Caco-2 (cell line): ENCODE measurements at regions not wholly inside any gene's neighbourhood (a gene's known extent, or its start where the extent isn't known, plus 50 kb on each side); places are given as distances from the start of the nearest gene placed in this dataset.

Experiments
- BruUV-seq: library from RNA; stranded (reverse); fragments of 400-500 nt; replicated peaks from 2 replicates; lab custom pipeline; 2021; lab: Mats Ljungman, UMichigan
- CTCF ChIA-PET: fragments of 300-600 bp; sonication (Branson Sonifier 250); formaldehyde crosslinking; loops from one replicate; lab custom pipeline; 2022; ENCODE audit warnings: antibody characterized with exemption; lab: Charles Lee
- POLR2A ChIA-PET: fragments of 300-600 bp; sonication (Branson Sonifier 250); formaldehyde crosslinking; loops from one replicate; lab custom pipeline; 2022; ENCODE audit warnings: antibody characterized with exemption; lab: Charles Lee
- DNase-seq, 2 experiments: peaks; one replicate each; pipeline versions ENCODE4 v3.0.0 to v3.0.0-alpha.2; 2020 to 2022
- H3K27me3 ChIP-seq: replicated peaks from 2 replicates; pipeline ENCODE4 v1.6.0; 2011; ENCODE audit warnings: low read length; ENCODE audit not compliant: control insufficient read depth, insufficient read depth
- H3K36me3 ChIP-seq: 2 replicates; pipeline ENCODE4 v1.5.1; 2011; ENCODE audit warnings: low read length; ENCODE audit not compliant: control insufficient read depth, insufficient read depth
- H3K4me1 ChIP-seq: fragments of 250-450 bp; sonication (Bioruptor Pico); 2 replicates; pipeline ENCODE4 v1.5.1; 2020; ENCODE audit warnings: mild to moderate bottlenecking
- H3K4me3 ChIP-seq: 2 replicates; pipeline ENCODE4 v1.5.1; 2011; ENCODE audit warnings: low read depth, mild to moderate bottlenecking, control low read depth, low read length
- H3K9me3 ChIP-seq: fragments of 250-450 bp; sonication (Bioruptor Pico); 2 replicates; pipeline ENCODE4 v1.5.1; 2020; ENCODE audit warnings: mild to moderate bottlenecking, moderate library complexity
- H3K27ac Mint-ChIP-seq: one replicate; pipeline ENCODE4 v1.8.0; 2022; ENCODE audit warnings: mixed read lengths; ENCODE audit not compliant: unreplicated experiment
- H3K27me3 Mint-ChIP-seq: one replicate; pipeline ENCODE4 v1.8.0; 2022; ENCODE audit warnings: mixed read lengths; ENCODE audit not compliant: insufficient read depth, unreplicated experiment
- H3K36me3 Mint-ChIP-seq: one replicate; pipeline ENCODE4 v1.8.0; 2022; ENCODE audit warnings: mild to moderate bottlenecking, mixed read lengths; ENCODE audit not compliant: insufficient read depth, unreplicated experiment
- H3K4me1 Mint-ChIP-seq: one replicate; pipeline ENCODE4 v1.8.0; 2022; ENCODE audit warnings: low read depth, mixed read lengths; ENCODE audit not compliant: unreplicated experiment
- H3K4me3 Mint-ChIP-seq: one replicate; pipeline ENCODE4 v1.8.0; 2022; ENCODE audit warnings: mild to moderate bottlenecking, moderate library complexity, mixed read lengths; ENCODE audit not compliant: unreplicated experiment
- H3K9me3 Mint-ChIP-seq: one replicate; pipeline ENCODE4 v1.8.0; 2022; ENCODE audit warnings: mixed read lengths; ENCODE audit not compliant: unreplicated experiment
- intact Hi-C: fragments of 100-400 bp; cut with micrococcal nuclease; formaldehyde crosslinking; loops from one replicate; pipeline ENCODE4 v1.10.0; 2022; ENCODE audit not compliant: unreplicated experiment
- TF ChIP-seq, protein P1 (sequence below), 2 experiments: fragments of 200-600 bp in 1 of 2; IDR thresholded peaks; 1 replicate in 1 of 2; 2 replicates in 1 of 2; pipeline versions ENCODE4 v1.5.1 to v1.8.0; 2011 to 2022; ENCODE audit warnings: antibody characterized with exemption in 1 of 2, control low read depth in 1 of 2, inconsistent platforms in 1 of 2, low read depth in 1 of 2, low read length in 1 of 2, mild to moderate bottlenecking in 1 of 2, moderate library complexity in 1 of 2; ENCODE audit not compliant: insufficient read depth in 1 of 2, severe bottlenecking in 1 of 2, unreplicated experiment in 1 of 2

DNA sequence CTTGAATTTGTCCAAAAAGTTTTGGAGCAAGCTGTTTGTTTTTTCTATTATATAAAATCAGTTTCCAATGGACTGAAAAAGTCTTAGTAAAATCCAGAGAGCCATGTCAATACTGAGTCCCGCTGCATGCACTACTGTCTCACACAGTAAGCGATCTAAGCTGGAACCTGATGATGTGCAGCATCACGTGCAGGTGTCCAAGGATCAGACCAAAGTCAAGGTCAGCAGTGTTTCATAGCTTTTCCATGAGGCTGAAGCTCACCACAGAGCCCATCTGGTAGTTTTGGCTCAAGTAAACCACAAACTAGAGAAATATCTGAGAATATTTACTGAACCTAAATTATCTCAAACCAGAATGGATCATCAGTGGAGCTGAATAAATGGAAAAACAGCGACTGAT, 784.0 kb upstream of the SEMA6D start:
- Mint-ChIP-seq H3K36me3 (no peaks in the 10 kb centered on the region), H3K27ac (no peak overlapping the region), H3K4me1 (no peaks in the 10 kb centered on the region), H3K4me3 (no peak overlapping the region), H3K27me3 (no peaks in the 10 kb centered on the region), H3K9me3 (no peaks in the 10 kb centered on the region)
- BruUV-seq: no TSS peak
- intact Hi-C loops: no loop called here
- H3K4me1 ChIP-seq: no peaks in the 10 kb centered on the region
- no peaks in the 10 kb centered on the region for H3K9me3 ChIP-seq
- TF ChIP-seq, protein P1, sequence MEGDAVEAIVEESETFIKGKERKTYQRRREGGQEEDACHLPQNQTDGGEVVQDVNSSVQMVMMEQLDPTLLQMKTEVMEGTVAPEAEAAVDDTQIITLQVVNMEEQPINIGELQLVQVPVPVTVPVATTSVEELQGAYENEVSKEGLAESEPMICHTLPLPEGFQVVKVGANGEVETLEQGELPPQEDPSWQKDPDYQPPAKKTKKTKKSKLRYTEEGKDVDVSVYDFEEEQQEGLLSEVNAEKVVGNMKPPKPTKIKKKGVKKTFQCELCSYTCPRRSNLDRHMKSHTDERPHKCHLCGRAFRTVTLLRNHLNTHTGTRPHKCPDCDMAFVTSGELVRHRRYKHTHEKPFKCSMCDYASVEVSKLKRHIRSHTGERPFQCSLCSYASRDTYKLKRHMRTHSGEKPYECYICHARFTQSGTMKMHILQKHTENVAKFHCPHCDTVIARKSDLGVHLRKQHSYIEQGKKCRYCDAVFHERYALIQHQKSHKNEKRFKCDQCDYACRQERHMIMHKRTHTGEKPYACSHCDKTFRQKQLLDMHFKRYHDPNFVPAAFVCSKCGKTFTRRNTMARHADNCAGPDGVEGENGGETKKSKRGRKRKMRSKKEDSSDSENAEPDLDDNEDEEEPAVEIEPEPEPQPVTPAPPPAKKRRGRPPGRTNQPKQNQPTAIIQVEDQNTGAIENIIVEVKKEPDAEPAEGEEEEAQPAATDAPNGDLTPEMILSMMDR (IDR thresholded peaks at IDR 0.05; ENCODE audit: insufficient read depth in 1 of 2, low read depth in 1 of 2, low read length in 1 of 2, severe bottlenecking in 1 of 2, unreplicated experiment in 1 of 2): no peak
- ChIA-PET CTCF (no interaction called here), POLR2A (no interaction called here)
- H3K36me3 ChIP-seq: no peaks in the 10 kb centered on the region
- H3K27me3 ChIP-seq: no peaks in the 10 kb centered on the region
- no peak for DNase-seq
- no peak overlapping the region for H3K4me3 ChIP-seq

DNA sequence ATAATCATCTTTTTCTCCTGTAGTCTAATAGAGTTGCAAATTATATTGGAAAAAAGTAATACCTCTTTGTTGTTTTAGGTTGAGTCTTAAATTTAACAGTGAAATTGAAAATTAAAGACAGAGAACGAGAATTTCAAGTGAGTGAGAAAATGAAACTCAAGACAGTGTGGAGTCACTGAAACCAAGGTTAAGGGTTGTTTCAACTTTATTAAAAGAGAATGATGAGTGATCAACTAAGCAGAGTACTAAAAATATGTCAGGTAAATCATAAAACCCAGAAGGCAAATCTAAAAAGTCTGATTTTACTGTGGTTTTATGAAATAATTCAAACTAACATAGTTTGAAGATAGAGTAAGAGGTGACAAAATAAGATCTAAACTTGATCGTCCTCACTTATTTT, 782.5 kb upstream of the SEMA6D start:
- no peak for DNase-seq
- no peaks in the 10 kb centered on the region for H3K9me3 ChIP-seq
- H3K27me3 ChIP-seq: no peaks in the 10 kb centered on the region
- no peaks in the 10 kb centered on the region for H3K9me3 Mint-ChIP-seq
- ChIA-PET CTCF (no interaction called here), POLR2A (no interaction called here)
- no peaks in the 10 kb centered on the region for H3K27me3 Mint-ChIP-seq
- BruUV-seq: no TSS peak
- no peak overlapping the region for H3K4me3 ChIP-seq
- H3K36me3 ChIP-seq: no peaks in the 10 kb centered on the region
- intact Hi-C loops: no loop called here
- H3K36me3 Mint-ChIP-seq: no peaks in the 10 kb centered on the region
- no peak overlapping the region for H3K4me3 Mint-ChIP-seq
- TF ChIP-seq, protein P1 (IDR thresholded peaks at IDR 0.05; ENCODE audit: insufficient read depth in 1 of 2, low read depth in 1 of 2, low read length in 1 of 2, severe bottlenecking in 1 of 2, unreplicated experiment in 1 of 2): no peak
- H3K27ac Mint-ChIP-seq: no peak overlapping the region
- no peaks in the 10 kb centered on the region for H3K4me1 Mint-ChIP-seq
- H3K4me1 ChIP-seq: no peaks in the 10 kb centered on the region

DNA sequence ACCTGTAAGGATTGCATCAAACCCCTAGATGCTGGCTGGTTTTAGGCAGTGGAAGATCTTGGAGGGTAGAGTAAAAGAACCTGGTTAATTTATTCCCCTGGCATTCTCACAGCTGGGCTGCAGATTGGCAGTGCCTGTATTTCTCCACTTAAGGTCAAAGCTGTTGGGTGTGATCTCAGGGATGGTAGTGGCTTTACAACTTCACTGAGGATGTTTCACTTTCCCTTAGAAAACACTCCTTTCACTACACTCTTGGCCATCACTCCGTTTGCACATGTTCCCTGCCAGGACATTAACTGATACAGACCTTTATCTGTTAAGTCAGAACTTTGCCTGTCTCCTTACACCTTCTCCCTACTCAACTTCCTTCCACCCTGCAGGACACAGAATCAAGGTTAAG, 779.1 kb upstream of the SEMA6D start:
- DNase-seq: no peak
- peaks cover 4% of the 10 kb centered on the region for H3K9me3 Mint-ChIP-seq
- H3K36me3 ChIP-seq: no peaks in the 10 kb centered on the region
- H3K4me1 Mint-ChIP-seq: no peaks in the 10 kb centered on the region
- H3K27me3 Mint-ChIP-seq: no peaks in the 10 kb centered on the region
- H3K27ac Mint-ChIP-seq: no peak overlapping the region
- ChIA-PET POLR2A (no interaction called here), CTCF (no interaction called here)
- no peak overlapping the region for H3K4me3 Mint-ChIP-seq
- intact Hi-C loops: no loop called here
- BruUV-seq: no TSS peak
- no peaks in the 10 kb centered on the region for H3K36me3 Mint-ChIP-seq
- H3K4me3 ChIP-seq: no peak overlapping the region
- H3K4me1 ChIP-seq: no peaks in the 10 kb centered on the region
- H3K27me3 ChIP-seq: no peaks in the 10 kb centered on the region
- H3K9me3 ChIP-seq: no peaks in the 10 kb centered on the region
- TF ChIP-seq, protein P1 (IDR thresholded peaks at IDR 0.05; ENCODE audit: insufficient read depth in 1 of 2, low read depth in 1 of 2, low read length in 1 of 2, severe bottlenecking in 1 of 2, unreplicated experiment in 1 of 2): no peak
